Motor neuron (in vitro differentiated cells): ENCODE measurements at regions not wholly inside any gene's neighbourhood (a gene's known extent, or its start where the extent isn't known, plus 50 kb on each side); places are given as distances from the start of the nearest gene placed in this dataset.

Source experiments
- ATAC-seq, 8 experiments: fragments of 200-7000 bp; cut with Tn5 transposase; replicated peaks in 6 of 8; 2 replicates each; pipeline ENCODE4 v1.8.0; 2021; ENCODE audit warnings: mild to moderate bottlenecking in 8 of 8, moderate library complexity in 8 of 8
- H3K27ac ChIP-seq, 2 donors: fragments of 250-450 bp; sonication (Bioruptor Pico); 2 replicates each; pipeline ENCODE4 v1.9.0; 2021; ENCODE audit warnings: antibody characterized with exemption in 2 of 2, mild to moderate bottlenecking in 2 of 2, moderate library complexity in 1 of 2
- H3K4me1 ChIP-seq, 2 donors: fragments of 250-450 bp; sonication (Bioruptor Pico); replicated peaks in 1 of 2; 2 replicates each; pipeline ENCODE4 v1.6.1; 2021; ENCODE audit warnings: antibody characterized with exemption in 2 of 2, mild to moderate bottlenecking in 2 of 2, moderate library complexity in 1 of 2
- H3K4me3 ChIP-seq, 5 donors: fragments of 250-450 bp; sonication (Bioruptor Pico); 2 replicates each; pipeline ENCODE4 v1.9.0; 2021; ENCODE audit warnings: antibody characterized with exemption in 5 of 5, mild to moderate bottlenecking in 5 of 5, moderate library complexity in 4 of 5
- WGBS, 10 experiments: fragments of 450-650 bp; shearing (Covaris generic); methylation state at CpG; one replicate each; pipeline ENCODE4 v1.0.0; 2022; 5-methylcytosine and 5-hydroxymethylcytosine counted together
- in situ Hi-C, 9 experiments: fragments of 400-800 bp; cut with MboI; loops; one replicate each; pipeline ENCODE4 v1.15.0; 2021; ENCODE audit warnings: low sequenced_read_pairs in 9 of 9, low pct_unique_long_range_greater_than_20kb in 2 of 9; ENCODE audit not compliant: unreplicated experiment in 9 of 9

GRCh38 chr2:78262713-78263375 lies 740.7 kb upstream of the LRRTM4 start:
- in situ Hi-C loops: no loop called here
- no peak overlapping the region for H3K27ac ChIP-seq
- H3K4me3 ChIP-seq: no peak overlapping the region
- 0 to 100% (median 75%) methylated on average over 1 to 2 of the region's 2 CpGs; no CpG with 5 or more reads in 1 of the 10 experiments for WGBS, 10 experiments
- ATAC-seq: no peak
- peaks cover 0 to 2% of the 10 kb centered on the region in 2 donors for H3K4me1 ChIP-seq

GRCh38 chr2:78263571-78263970 lies 741.4 kb upstream of the LRRTM4 start:
- Histone ChIP-seq H3K27ac (no peak overlapping the region), H3K4me3 (no peak overlapping the region), H3K4me1 (peaks cover 0 to 2% of the 10 kb centered on the region in 2 donors)
- peak in 2 of 8 experiments; percentile 45 to 52 for ATAC-seq
- 0 to 75% (median 17%) methylated on average over 1 of the region's 1 CpG; no CpG with 5 or more reads in 5 of the 10 experiments for WGBS, 10 experiments
- in situ Hi-C loops: no loop called here

GRCh38 chr2:78264130-78264529 lies 742.0 kb upstream of the LRRTM4 start:
- ATAC-seq: no peak
- Histone ChIP-seq H3K27ac (no peak overlapping the region), H3K4me3 (no peak overlapping the region), H3K4me1 (peaks cover 0 to 2% of the 10 kb centered on the region in 2 donors)
- in situ Hi-C loops: no loop called here
- WGBS, 10 experiments: 0 to 100% (median 79%) methylated on average over 1 to 2 of the region's 2 CpGs; no CpG with 5 or more reads in 1 of the 10 experiments

- 0 to 100% (median 90%) methylated on average over 1 to 5 of the region's 5 CpGs; no CpG with 5 or more reads in 2 of the 10 experiments for WGBS, 10 experiments
- H3K27ac ChIP-seq: no peak overlapping the region
- ATAC-seq: no peak
- in situ Hi-C loops: no loop called here
- no peak overlapping the region for H3K4me3 ChIP-seq
- no peaks in the 10 kb centered on the region for H3K4me1 ChIP-seq
Observed at GRCh38 chr2:78281164-78281563, 744.3 kb upstream of the REG3G start.

- 0 to 100% (median 88%) methylated on average over 1 to 3 of the region's 3 CpGs for WGBS, 10 experiments
- H3K27ac ChIP-seq: no peak overlapping the region
- ATAC-seq: no peak
- no peaks in the 10 kb centered on the region for H3K4me1 ChIP-seq
- no peak overlapping the region for H3K4me3 ChIP-seq
- in situ Hi-C loops: no loop called here
Observed at GRCh38 chr2:78290581-78291214, 734.8 kb upstream of the REG3G start.

- H3K4me3 ChIP-seq: no peak overlapping the region
- in situ Hi-C loops: no loop called here
- no peak overlapping the region for H3K27ac ChIP-seq
- 0 to 100% (median 67%) methylated on average over 1 of the region's 1 CpG; no CpG with 5 or more reads in 1 of the 10 experiments for WGBS, 10 experiments
- no peaks in the 10 kb centered on the region for H3K4me1 ChIP-seq
- no peak for ATAC-seq
Observed at GRCh38 chr2:78293768-78294167, 731.7 kb upstream of the REG3G start.

GRCh38 chr2:78301166-78301789 lies 724.2 kb upstream of the REG3G start:
- ATAC-seq: peak in 5 of 8 experiments; percentile 20 to 70 (median 65)
- H3K4me1 ChIP-seq: peaks cover 10 to 24% of the 10 kb centered on the region in 2 donors
- in situ Hi-C loops: no loop called here
- peak overlapping the region; percentile 45 to 67 for H3K27ac ChIP-seq
- no peak overlapping the region for H3K4me3 ChIP-seq
- WGBS, 10 experiments: 0 to 73% (median 38%) methylated on average over 2 to 6 of the region's 6 CpGs

GRCh38 chr2:78304678-78305077 lies 720.8 kb upstream of the REG3G start:
- in situ Hi-C loops: no loop called here
- Histone ChIP-seq H3K4me1 (peaks cover 17 to 34% of the 10 kb centered on the region in 2 donors), H3K4me3 (no peak overlapping the region), H3K27ac (no peak overlapping the region)
- peak in 5 of 8 experiments; percentile 86 to 96 (median 92) for ATAC-seq
- WGBS, 10 experiments: 0 to 13% (median 0%) methylated on average over 1 of the region's 1 CpG; no CpG with 5 or more reads in 4 of the 10 experiments

GRCh38 chr2:78309460-78309859 lies 716.0 kb upstream of the REG3G start:
- in situ Hi-C loops: no loop called here
- Histone ChIP-seq H3K4me1 (peaks cover 11 to 20% of the 10 kb centered on the region in 2 donors), H3K4me3 (no peak overlapping the region), H3K27ac (no peak overlapping the region)
- no peak for ATAC-seq
- 0 to 96% (median 82%) methylated on average over 2 to 3 of the region's 3 CpGs for WGBS, 10 experiments

GRCh38 chr2:78315368-78315767 lies 710.1 kb upstream of the REG3G start:
- Histone ChIP-seq H3K4me3 (no peak overlapping the region), H3K4me1 (no peaks in the 10 kb centered on the region), H3K27ac (no peak overlapping the region)
- in situ Hi-C loops: no loop called here
- ATAC-seq: no peak

- no peak overlapping the region for H3K27ac ChIP-seq
- in situ Hi-C loops: no loop called here
- no peaks in the 10 kb centered on the region for H3K4me1 ChIP-seq
- no peak for ATAC-seq
- 0 to 100% (median 55%) methylated on average over 2 of the region's 2 CpGs; no CpG with 5 or more reads in 3 of the 10 experiments for WGBS, 10 experiments
- no peak overlapping the region for H3K4me3 ChIP-seq
Observed at GRCh38 chr2:78318275-78318674, 707.2 kb upstream of the REG3G start.

GRCh38 chr2:78330193-78330592 lies 695.3 kb upstream of the REG3G start:
- ATAC-seq: peak in 7 of 8 experiments; percentile 47 to 98 (median 96)
- Histone ChIP-seq H3K4me3 (no peak overlapping the region), H3K4me1 (peaks cover 11 to 14% of the 10 kb centered on the region in 2 donors), H3K27ac (peak overlapping the region in 1 of 2 donors; percentile 42)
- in situ Hi-C loops: no loop called here

- 18 to 100% (median 90%) methylated on average over 1 to 3 of the region's 3 CpGs for WGBS, 10 experiments
- Histone ChIP-seq H3K4me1 (no peaks in the 10 kb centered on the region), H3K27ac (no peak overlapping the region), H3K4me3 (no peak overlapping the region)
- in situ Hi-C loops: no loop called here
- ATAC-seq: peak in 2 of 8 experiments; percentile 18 to 58
Observed at GRCh38 chr2:78351208-78351607, 674.3 kb upstream of the REG3G start.
